Calu3 (cell line): ENCODE measurements at regions not wholly inside any gene's neighbourhood (a gene's known extent, or its start where the extent isn't known, plus 50 kb on each side); places are given as distances from the start of the nearest gene placed in this dataset.

Experiments used
- BruUV-seq: library from RNA; stranded (reverse); fragments of 400-500 nt; replicated peaks from 2 replicates; lab custom pipeline; 2021; lab: Mats Ljungman, UMichigan
- CTCF ChIA-PET: fragments of 300-600 bp; sonication (Branson Sonifier 250); formaldehyde crosslinking; loops from one replicate; lab custom pipeline; 2022; ENCODE audit warnings: antibody characterized with exemption; lab: Charles Lee
- DNase-seq: peaks from one replicate; pipeline ENCODE4 v3.0.0; 2022
- H3K27ac Mint-ChIP-seq: one replicate; pipeline ENCODE4 v1.8.0; 2022; ENCODE audit warnings: mixed read lengths; ENCODE audit not compliant: unreplicated experiment
- H3K27me3 Mint-ChIP-seq: one replicate; pipeline ENCODE4 v1.8.0; 2022; ENCODE audit warnings: mixed read lengths; ENCODE audit not compliant: unreplicated experiment
- H3K36me3 Mint-ChIP-seq: one replicate; pipeline ENCODE4 v1.8.0; 2022; ENCODE audit warnings: mild to moderate bottlenecking, moderate library complexity, mixed read lengths; ENCODE audit not compliant: insufficient read depth, unreplicated experiment
- H3K4me1 Mint-ChIP-seq: one replicate; pipeline ENCODE4 v1.8.0; 2022; ENCODE audit warnings: mild to moderate bottlenecking, low read depth, mixed read lengths; ENCODE audit not compliant: unreplicated experiment
- H3K4me3 Mint-ChIP-seq: one replicate; pipeline ENCODE4 v1.8.0; 2022; ENCODE audit warnings: mild to moderate bottlenecking, low read depth, moderate library complexity, mixed read lengths; ENCODE audit not compliant: unreplicated experiment
- H3K9me3 Mint-ChIP-seq: one replicate; pipeline ENCODE4 v1.8.0; 2022; ENCODE audit warnings: low read depth, mixed read lengths; ENCODE audit not compliant: unreplicated experiment
- CTCF ChIP-seq: fragments of 200-600 bp; IDR thresholded peaks from one replicate; pipeline ENCODE4 v1.8.0; 2022; ENCODE audit warnings: antibody characterized with exemption; ENCODE audit not compliant: unreplicated experiment
- intact Hi-C: fragments of 100-400 bp; cut with micrococcal nuclease; formaldehyde crosslinking; loops from one replicate; pipeline ENCODE4 v1.10.0; 2022; ENCODE audit not compliant: unreplicated experiment

GRCh38 chr2:167900435-167901114, 346.8 kb downstream of the STK39 start:
- H3K27me3 Mint-ChIP-seq: no peaks in the 10 kb centered on the region
- CTCF ChIA-PET: no interaction called here
- TF ChIP-seq CTCF: no peak
- H3K4me3 Mint-ChIP-seq: no peak overlapping the region
- no peaks in the 10 kb centered on the region for H3K4me1 Mint-ChIP-seq
- H3K9me3 Mint-ChIP-seq: peaks cover 5% of the 10 kb centered on the region
- no peaks in the 10 kb centered on the region for H3K36me3 Mint-ChIP-seq
- no TSS peak for BruUV-seq
- no peak for DNase-seq
- H3K27ac Mint-ChIP-seq: no peak overlapping the region
- intact Hi-C loops: no loop called here

GRCh38 chr2:167898340-167898739, 349.1 kb downstream of the STK39 start:
- H3K4me3 Mint-ChIP-seq: no peak overlapping the region
- no peaks in the 10 kb centered on the region for H3K27me3 Mint-ChIP-seq
- no peaks in the 10 kb centered on the region for H3K36me3 Mint-ChIP-seq
- TF ChIP-seq CTCF: no peak
- CTCF ChIA-PET: no interaction called here
- intact Hi-C loops: no loop called here
- BruUV-seq: no TSS peak
- no peak overlapping the region for H3K27ac Mint-ChIP-seq
- no peak for DNase-seq
- peaks cover 5% of the 10 kb centered on the region for H3K9me3 Mint-ChIP-seq
- H3K4me1 Mint-ChIP-seq: no peaks in the 10 kb centered on the region

GRCh38 chr2:167891841-167892240, 355.6 kb downstream of the STK39 start:
- no peak overlapping the region for H3K4me3 Mint-ChIP-seq
- CTCF ChIA-PET: no interaction called here

GRCh38 chr2:167890739-167891138, 356.7 kb downstream of the STK39 start:
- intact Hi-C loops: no loop called here
- CTCF ChIA-PET: no interaction called here
- Mint-ChIP-seq H3K9me3 (peaks cover 8% of the 10 kb centered on the region), H3K27me3 (no peaks in the 10 kb centered on the region), H3K36me3 (no peaks in the 10 kb centered on the region), H3K4me1 (no peaks in the 10 kb centered on the region), H3K27ac (no peak overlapping the region), H3K4me3 (no peak overlapping the region)
- TF ChIP-seq CTCF: no peak
- DNase-seq: peak; percentile 6
- no TSS peak for BruUV-seq

More at GRCh38 chr2:167891841-167892240, 355.6 kb downstream of the STK39 start:
- Mint-ChIP-seq H3K27me3 (no peaks in the 10 kb centered on the region), H3K36me3 (no peaks in the 10 kb centered on the region), H3K9me3 (peaks cover 12% of the 10 kb centered on the region), H3K27ac (no peak overlapping the region), H3K4me1 (no peaks in the 10 kb centered on the region)
- BruUV-seq: no TSS peak
- intact Hi-C loops: no loop called here
- DNase-seq: no peak
- no peak for TF ChIP-seq CTCF
